Kidney capillary endothelial cell (primary cell): ENCODE measurements at regions not wholly inside any gene's neighbourhood (a gene's known extent, or its start where the extent isn't known, plus 50 kb on each side); places are given as distances from the start of the nearest gene placed in this dataset.

ENCODE experiments used
- DNase-seq: peaks from one replicate; pipeline ENCODE4 v3.0.0-alpha.2; 2018; ENCODE audit warnings: low spot score

DNA sequence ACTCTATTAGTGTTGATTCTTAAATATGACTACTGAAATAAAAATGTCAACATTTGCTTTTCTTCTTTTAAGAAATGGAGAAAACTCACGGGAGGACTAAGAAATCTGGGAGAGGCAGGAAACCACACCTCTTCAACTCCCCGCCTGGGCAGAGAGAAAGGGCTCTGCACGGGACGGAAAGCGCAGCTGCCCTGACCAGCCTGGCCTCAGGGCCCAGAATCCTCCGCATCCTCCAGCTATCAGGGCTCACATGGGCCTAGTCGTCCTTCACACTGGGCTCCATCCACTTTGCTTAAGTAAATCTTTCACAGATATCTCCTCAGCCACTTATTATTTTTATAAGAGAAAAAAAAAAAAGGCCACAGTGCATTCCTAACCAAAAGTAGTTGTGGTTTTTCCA, 215.1 kb downstream of the TBXT start:
- DNase-seq = no peak

DNA sequence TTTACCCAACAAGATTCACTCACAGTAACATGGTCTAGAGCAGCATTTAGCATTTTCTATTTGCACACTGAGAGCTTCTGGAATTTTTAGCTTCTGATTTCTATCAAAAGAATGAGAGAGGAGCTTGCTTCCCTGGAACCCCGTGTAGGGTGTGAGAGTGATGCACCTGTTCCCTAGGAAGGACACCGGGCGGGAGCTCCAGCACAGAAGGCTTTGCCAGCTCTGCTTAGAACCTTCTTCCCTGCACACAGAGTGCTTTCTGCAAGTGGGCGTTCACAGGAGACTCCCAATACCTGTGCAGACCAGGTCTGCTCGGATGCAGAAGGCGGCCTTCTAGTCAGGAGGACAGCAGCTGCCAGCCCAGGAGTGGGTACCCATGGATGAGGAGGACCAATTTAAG, 217.3 kb downstream of the TBXT start:
- no peak for DNase-seq

DNA sequence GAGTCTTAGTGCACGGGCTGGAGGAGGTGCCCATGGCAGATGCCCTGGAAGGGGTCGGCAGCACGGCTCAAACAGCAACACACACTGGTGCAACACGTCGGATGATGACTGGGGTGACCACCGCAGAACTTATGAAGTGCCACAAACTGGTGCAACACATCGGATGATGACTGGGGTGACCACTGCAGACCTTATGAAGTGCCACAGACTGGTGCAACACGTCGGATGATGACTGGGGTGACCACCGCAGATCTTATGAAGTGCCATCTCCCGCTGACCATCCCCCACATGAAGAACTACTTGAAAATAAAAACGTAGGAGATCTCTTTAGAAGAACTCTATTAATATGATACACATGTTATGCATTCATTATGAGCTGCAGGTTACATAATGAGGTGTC, 218.3 kb downstream of the TBXT start:
- no peak for DNase-seq

DNA sequence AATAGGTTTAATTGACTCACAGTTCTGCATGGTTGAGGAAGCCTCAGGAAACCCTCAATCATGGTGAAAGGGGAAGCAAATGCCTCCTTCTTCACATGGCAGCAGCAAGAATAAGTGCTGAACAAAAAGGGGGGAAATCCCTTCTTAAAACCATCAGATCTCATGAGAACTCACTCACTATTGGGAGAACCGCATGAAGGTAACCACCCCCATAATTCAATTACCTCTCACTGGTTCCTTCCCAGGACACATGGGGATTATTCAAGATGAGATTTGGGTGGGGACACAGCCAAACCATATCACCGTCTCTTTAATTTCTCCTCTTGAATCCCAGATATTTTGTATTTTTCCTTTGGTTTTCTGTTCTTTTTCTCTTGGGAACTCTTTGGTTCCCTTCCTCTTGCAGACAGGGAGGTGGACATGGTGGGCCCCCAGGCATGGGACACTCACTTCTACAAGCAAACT, 223.6 kb downstream of the TBXT start:
- no peak for DNase-seq

DNA sequence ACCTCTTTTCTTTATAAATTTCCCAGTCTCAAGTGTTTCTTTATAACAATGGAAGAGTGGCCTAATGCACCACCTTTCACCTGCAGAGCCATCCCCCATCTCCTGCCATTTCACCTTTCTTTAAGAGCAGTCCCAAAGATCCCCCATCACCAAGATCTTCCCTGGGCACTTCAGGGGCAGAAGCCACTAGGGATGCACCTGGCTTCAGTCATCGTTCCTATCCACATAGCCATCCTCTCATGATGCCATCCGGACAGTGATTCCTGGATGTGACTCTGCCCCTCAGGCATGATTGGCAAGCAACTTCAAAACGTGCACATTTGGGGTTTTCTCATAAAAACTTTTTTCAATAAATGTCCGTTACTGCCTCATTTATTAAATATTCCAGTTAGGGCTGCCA, 225.9 kb downstream of the TBXT start:
- DNase-seq = no peak

DNA sequence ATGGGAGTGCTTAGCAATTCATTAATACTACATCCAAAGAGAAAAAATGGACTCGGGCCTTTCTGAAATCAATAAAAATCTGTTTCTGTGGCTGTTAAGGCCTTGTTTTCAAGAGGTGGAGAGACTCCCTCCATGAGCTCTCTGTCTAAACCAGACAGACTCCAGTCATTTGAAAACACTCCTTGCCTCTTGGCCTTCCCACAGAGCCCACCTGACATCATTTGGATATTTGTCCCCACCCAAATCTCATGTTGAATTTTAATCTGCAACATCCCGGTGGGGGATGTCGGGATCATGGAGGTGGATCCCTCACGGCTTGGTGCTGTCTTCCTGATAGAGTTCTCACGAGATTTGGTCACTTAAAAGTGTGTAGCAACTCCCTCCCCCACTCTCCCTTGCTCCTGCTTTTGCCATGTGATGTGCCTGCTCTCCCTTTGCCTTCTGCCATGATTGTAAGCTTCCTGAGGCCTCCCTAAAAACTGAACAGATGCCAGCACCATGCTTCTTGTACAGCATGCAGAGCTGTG, 226.3 kb downstream of the TBXT start:
- no peak for DNase-seq

DNA sequence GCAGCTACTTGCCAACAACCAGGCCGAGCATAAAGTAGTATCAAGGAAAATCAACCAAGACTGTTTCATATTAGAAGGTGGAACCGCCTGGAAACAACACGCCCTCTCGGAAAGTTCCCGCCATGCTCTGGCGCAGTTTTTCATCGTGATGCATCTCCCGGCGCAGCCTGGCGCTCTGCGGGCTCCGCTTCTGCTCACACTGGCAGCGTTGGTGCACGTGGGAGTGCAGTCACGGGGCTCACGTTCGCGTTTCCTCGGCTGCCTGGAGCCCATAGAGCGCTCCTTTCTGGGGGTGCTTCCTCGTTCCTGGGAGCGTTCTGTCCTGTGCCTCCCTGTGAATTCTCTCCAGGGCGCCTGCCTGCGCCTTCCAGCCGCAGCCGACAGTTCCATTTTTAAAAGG, 227.3 kb downstream of the TBXT start:
- no peak for DNase-seq

DNA sequence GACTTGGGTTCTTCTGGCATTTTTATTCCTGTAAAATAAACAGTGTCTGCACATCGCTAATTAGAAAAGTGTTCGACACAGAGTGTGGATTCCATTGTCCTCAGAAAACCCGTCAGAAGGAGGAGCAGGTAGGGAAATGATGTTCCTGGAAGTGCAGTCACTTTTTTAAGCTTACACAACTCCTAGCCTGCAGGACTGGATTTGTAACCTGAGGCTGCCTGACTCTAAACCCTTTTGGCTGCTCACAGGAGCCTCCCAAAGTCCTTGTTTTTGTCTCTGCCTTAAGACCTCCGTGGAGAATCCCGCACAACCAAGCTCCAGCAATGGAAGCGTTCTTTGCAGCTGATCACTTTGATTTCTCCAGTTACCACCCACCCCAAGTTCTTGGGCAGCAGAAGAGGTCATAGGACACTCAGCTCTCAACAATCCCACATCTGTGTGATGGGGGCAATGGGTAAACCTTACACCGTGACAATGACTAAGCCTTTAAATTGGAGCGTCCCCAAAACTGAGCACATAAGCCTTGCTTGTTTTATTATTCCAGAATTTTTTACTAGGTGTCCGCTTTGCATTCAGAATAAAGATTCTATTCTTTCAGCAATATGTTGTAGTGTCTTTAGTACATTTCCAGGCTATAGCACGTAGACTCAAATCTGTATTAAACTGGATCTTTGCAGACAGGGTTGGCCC, 227.9 kb downstream of the TBXT start:
- no peak for DNase-seq

DNA sequence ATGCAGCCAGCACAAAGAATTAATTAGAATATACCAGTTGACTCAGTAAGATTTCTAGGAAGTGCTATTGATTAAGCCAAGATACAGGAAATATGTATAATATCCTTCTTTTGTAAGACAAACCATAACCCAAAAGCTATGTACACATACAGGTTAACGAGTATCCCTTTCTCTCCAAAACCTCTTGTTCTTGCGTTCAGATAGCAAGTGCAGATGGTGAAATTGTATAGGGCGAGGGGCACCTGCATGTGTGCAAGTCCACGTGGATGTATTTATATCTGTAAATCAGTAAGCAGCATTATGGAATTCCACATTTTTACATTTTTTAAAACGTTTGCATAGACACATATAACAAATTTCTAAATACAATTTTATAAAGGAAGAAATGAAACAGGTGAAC, 228.6 kb downstream of the TBXT start:
- no peak for DNase-seq

DNA sequence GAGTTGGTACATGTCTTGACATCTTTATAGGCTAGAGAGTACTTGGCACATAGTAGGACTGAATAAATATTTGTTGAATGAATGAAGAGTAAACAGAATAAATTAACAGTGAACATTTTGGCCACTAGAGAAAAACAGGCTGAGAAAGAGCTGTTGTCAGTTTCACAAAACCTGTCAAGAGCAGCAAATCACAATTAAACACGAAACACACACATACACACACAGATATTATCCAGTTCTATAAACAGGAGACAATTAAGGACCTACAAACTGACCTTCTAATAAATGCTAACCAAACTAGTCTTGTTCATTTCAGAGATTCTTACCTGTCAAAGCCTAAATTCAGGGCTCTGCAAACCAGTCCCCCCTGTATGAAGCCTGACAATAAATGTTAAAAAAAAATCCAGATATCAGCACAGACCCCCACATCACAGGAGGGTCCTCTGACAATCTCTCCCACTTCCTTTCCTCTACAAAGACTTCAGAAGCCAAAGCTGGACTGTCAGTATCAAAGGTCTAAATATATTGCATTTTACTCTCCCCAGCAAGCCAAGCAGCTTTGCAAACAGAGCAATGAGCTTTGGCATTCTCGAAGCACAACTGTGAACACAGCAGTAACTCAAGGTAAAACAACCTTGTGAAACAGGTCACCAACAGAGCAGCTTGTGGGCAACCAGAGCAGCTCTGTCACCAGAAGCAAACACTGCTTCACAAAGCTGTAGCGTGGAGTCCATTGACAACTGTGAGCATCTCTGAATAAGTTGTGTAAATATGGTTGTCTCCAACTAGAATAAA, 229.9 kb downstream of the TBXT start:
- DNase-seq = no peak

DNA sequence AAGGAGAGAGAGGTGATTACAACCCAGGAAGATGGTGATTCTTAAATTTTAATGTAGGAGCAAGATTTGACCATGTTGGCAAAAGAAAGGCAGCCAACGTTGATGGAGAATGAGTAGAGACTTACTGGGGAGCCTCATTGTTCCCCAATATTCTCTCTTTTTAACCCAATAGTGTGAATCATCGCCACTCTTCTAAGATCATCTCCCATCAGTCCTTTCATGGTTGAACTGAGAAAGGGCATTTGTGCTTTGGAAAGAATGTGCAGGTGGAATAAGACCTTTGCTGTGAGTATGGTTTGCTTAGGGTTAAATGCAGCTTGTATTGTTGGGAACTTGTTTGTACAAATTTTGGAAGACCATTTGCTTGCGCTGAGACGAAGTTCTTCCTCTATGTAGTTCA, 231.0 kb downstream of the TBXT start:
- no peak for DNase-seq

DNA sequence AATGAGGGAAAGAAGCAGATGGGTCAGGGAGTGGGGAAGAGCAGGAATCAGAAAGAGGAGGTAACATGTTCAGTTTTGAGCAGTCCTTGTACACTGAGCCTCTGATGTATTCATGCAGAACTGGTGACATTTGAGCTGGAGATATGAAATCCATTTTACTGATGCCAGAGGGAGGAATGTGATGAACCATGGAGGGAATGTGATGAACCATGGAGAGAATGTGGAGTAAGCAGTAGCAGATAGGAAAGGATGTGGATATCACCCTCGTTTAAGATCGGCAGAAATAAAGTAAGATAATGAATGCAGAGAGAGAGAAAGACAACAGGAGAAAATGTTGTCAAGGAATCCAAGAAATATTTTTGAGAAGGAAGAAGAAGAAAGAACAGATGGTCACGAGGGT, 231.6 kb downstream of the TBXT start:
- no peak for DNase-seq

DNA sequence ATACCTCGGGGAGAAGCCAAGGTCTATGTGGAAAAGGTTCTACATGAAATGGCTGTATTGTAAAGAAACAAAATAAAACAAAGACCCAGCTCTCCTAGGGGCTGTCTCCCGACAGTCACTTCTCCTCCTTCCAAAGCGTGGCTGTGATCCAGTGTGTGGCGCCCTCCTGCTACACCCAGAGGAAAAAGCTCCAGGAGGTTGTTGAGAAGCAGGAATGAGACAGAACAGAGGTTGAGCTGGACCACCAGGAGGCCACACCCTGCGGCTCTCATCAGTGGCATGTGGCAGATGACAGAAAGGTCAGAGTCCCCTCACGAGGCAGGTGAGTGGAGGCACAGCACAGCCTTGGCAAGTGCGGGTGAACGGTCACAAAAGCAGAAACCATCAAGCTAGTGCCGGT, 236.0 kb downstream of the TBXT start:
- DNase-seq = no peak

DNA sequence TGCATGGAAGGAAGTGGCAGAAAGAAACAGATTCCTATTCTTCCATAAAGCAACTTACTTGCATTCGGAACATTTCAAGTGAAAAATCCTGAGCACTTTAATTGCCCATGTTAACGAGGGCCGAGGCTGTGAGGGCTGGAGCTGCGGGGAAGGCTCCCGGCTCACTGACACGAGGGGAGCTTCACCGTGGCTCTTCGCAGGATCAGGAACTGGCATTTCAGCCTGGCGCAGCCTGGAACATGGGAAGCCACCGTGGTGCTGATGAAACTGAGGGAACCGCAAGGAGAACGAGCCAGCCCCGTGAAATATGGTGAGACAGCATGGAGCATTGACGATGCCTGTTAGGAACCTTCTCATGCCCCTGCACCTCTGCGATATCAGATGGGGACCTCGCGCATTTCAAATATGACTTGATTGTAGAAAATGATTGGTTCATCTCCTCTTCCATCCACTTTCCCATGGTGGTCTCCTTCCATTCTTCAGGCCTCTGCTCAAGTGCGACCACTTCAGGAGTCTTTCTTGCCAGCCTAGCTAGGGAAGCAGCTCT, 236.9 kb downstream of the TBXT start:
- no peak for DNase-seq

DNA sequence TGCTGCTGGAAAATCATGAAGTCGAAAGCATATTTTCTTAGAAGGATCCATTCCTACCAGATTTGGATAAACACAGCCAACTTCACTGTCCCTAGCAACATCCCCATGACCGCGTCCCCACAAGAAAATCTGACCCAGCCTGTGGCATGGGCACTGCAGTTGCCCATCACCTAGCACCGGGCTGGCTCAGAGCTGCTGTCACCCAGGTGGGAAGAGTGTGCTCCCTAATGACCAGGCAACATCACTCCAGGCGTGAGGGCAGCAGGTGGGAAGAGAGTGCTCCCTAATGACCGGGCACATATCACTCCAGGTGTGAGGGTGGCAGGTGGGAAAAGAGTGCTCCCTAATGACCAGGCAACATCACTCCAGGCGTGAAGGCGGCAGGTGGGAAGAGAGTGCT, 238.0 kb downstream of the TBXT start:
- DNase-seq = no peak

DNA sequence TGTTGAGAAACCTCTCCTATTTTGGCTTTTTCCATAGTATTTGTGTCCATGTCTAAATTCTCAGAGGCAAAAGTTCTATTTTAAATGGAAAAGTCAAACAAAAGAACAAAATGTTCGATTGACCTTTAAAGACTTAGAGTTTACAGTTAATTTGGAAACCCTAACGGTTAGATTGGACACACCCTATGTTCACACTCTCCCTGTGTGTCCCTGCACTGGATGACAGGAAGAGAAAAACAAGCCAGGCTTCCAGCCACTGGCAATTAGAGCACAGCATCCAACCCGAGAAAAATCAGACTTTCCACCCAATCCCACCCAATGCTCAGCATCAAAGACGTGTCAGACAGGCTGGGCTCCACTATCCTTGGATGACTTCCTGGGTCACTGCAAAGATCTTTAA, 241.3 kb downstream of the TBXT start:
- no peak for DNase-seq

DNA sequence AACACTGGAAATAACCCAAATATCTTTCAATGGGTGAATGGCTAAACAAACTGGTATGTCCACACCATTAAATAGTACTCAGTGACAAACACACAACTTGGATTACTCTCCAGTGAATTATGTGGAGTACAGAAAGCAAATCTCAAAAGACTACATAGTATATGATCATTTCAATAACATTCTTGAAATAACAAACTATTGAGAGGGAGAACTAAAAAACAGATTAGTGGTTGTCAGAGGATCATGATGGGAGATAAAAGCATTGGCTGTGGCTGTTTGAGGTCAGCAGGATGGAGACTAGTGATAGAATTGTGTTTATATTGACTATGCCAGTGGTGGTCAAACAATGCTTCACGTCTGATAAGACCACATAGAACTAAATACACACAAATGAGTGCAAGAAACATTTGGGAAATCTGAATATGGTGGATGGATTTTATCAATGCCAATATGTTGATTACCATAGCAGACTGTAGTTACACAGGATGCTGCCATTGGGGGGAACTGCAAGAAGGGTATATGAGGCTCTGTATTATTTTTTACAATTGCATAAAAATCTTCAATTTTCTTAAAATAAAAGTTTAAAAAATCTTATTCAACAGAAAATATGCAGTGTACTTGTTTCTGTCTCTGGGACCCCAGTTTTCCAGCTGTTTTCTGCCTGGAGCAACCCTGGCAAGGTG, 242.0 kb downstream of the TBXT start:
- no peak for DNase-seq

DNA sequence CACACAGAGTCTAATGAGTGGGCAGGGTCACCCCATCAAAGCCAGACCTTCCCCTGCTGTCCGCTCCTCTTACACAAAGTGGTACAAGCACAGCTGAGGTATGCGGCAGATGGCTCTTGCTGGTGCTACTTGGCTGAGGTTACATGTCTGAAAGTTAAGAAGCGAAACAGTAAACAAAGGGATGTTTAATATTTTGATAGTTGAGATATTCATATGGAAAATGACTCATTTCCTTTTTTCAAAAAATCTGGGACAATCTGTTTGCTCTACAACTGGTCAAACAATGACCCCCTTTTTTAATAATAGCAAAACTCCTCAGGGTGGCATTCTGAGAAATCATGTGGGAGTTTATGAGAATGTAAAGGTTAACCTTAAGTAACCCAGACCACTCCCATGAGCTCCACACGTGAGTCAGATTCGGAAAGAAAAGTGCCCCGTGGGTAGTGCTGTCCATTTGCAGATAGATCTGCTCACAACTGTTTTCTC, 245.3 kb downstream of the TBXT start:
- DNase-seq = no peak

DNA sequence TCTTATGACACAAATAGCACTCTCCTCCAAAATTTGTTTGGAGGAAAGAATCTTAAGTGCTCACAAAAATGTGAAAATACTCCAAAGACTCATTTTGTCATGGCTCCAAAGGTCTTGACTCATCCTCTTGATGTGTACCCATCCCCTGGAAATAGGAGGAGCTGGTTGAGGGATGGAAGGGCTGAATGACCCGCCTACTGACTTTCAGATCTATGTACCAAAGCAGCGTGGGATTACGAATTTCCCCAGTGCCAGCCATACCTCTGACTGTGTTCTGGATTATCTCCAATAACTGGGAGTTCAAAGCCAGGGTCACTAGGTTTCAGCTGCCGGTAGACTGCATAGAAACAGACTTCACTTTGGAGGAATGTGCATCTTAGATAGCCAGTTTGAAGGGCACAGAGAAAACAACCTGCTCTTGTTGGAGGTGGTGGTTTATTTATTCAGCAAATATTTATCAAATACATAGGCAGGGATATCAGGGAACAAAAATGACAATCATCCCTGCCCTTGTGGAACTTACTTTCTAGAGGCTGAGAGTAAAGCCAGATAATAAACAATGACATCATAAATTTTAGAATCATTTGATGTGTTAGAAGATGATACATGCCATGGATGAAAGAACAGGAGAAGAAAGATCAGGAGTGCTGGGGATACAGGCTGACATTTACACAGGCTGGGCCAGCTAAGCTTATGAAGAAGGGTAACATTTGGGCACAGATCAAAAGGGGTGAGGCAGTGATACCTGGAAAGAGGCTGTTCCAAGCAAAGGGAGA, 246.6 kb downstream of the TBXT start:
- no peak for DNase-seq

DNA sequence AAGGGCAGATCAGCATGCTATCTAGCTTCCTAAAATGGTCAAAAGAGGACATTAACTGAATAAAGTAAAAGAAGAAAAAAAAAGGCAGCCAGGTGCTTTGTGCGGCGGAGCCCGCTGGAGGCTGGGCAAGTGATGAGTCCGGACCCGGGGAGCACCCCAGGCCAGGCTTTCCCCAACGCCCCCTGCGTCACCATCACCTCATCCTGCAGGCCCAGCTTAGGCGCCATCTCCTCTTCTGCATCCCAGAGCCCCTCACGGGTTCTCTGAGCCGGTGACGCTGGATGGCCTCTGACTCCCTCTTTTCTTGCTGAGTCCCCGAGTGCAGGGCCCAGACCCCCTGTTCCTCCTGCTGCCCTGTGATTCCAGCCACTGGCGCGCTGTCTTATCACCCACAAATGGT, 250.1 kb downstream of the TBXT start:
- DNase-seq = no peak

DNA sequence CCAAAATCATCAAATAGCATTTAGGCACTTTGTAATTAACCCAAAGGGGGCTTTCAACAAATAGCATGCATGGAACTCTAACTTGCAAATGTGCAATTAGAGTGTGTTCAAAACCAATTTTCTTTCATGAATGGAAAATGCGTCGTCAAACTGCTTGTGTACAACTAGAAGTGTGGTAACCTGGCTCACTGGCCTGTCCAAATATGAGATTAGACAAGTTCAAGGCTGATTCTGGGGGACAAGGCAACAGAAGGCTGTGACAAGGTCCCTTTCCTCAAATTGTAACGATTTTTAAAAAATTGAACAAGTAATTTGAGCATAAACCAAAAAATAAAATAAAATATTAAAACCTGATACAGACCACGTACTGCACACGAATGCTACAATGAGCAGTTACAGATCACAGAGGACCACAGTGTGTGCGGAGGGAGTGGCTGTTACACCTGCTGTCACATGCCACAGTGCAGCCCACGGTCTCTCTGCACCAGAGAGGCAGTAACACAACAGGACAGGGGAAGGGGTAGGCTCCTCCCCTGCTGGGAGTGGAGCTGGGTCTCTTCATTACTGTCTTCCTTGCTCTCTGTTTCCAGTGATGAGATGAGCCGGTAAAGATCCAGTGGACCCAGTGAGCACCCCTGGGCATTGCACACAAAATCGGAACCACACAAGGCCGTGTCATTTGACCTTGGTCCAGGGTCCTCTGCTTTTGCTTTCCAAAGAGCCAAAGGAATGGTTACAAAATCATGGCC, 252.2 kb upstream of the PDE10A start:
- DNase-seq = no peak
